ENCODE measurements at regions not wholly inside any gene's neighbourhood (a gene's known extent, or its start where the extent isn't known, plus 50 kb on each side); places are given as distances from the start of the nearest gene placed in this dataset.

GRCh38 chr14:85439696-85440328 lies 90.1 kb upstream of the FLRT2 start:
- Histone ChIP-seq H3K27ac (no peak overlapping the region), H3K9me3 (no peaks in the 10 kb centered on the region)
- in situ Hi-C loops (cut with MboI; ENCODE audit: low pct_ligation_motif_present in 1 of 4, low pct_unique_long_range_greater_than_20kb in 1 of 4, low sequenced_read_pairs in 3 of 4), result no loop called here

GRCh38 chr14:85441909-85442643 lies 87.9 kb upstream of the FLRT2 start:
- no peak overlapping the region for H3K4me3 ChIP-seq
- no peak for DNase-seq
- no peaks in the 10 kb centered on the region for H3K27me3 ChIP-seq
- no peaks in the 10 kb centered on the region for H3K4me1 ChIP-seq
- no peaks in the 10 kb centered on the region for H3K36me3 ChIP-seq
- 38 to 64% methylated on average over 2 of the region's 2 CpGs for WGBS, 2 donors (ENCODE audit: low coverage in 1 of 2)
- no peak overlapping the region for H3K27ac ChIP-seq
- H3K9me3 ChIP-seq, result no peaks in the 10 kb centered on the region
- intact Hi-C loops (cut with DNase I; ENCODE audit: low total_unique reads), result no loop called here
- no peak for TF ChIP-seq POLR2AphosphoS5 (IDR thresholded peaks at IDR 0.05)
- TF ChIP-seq EP300 (IDR thresholded peaks at IDR 0.05; ENCODE audit: low read depth), result no peak
- no peak for TF ChIP-seq POLR2A (IDR thresholded peaks at IDR 0.05)
- no peak for TF ChIP-seq CTCF (IDR thresholded peaks at IDR 0.05)
- in situ Hi-C loops (cut with MboI; ENCODE audit: low pct_ligation_motif_present in 1 of 4, low pct_unique_long_range_greater_than_20kb in 1 of 4, low sequenced_read_pairs in 3 of 4), result no loop called here

More at GRCh38 chr14:85439696-85440328, 90.1 kb upstream of the FLRT2 start:
- H3K4me1 ChIP-seq, result no peaks in the 10 kb centered on the region
- intact Hi-C loops (cut with DNase I; ENCODE audit: low total_unique reads), result no loop called here
- 60 to 70% methylated on average over 4 of the region's 4 CpGs for WGBS, 2 donors (ENCODE audit: low coverage in 1 of 2)
- no peaks in the 10 kb centered on the region for H3K27me3 ChIP-seq
- no peak for DNase-seq
- H3K36me3 ChIP-seq, result no peaks in the 10 kb centered on the region
- TF ChIP-seq POLR2AphosphoS5 (IDR thresholded peaks at IDR 0.05), result no peak
- no peak for TF ChIP-seq POLR2A (IDR thresholded peaks at IDR 0.05)
- TF ChIP-seq EP300 (IDR thresholded peaks at IDR 0.05; ENCODE audit: low read depth), result no peak
- TF ChIP-seq CTCF (IDR thresholded peaks at IDR 0.05), result no peak
- no peak overlapping the region for H3K4me3 ChIP-seq

- 57 to 74% methylated on average over 1 of the region's 1 CpG for whole genome bisulfite sequencing, 2 donors (ENCODE audit: low coverage in 1 of 2)
- no peak overlapping the region for H3K4me3 ChIP-seq
- no peaks in the 10 kb centered on the region for H3K4me1 ChIP-seq
- DNase-seq, result no peak
- H3K9me3 ChIP-seq, result no peaks in the 10 kb centered on the region
- in situ Hi-C loops (cut with MboI; ENCODE audit: low pct_ligation_motif_present in 1 of 4, low pct_unique_long_range_greater_than_20kb in 1 of 4, low sequenced_read_pairs in 3 of 4) (no loop called here), intact Hi-C loops (cut with DNase I; ENCODE audit: low total_unique reads) (no loop called here)
- no peak overlapping the region for H3K27ac ChIP-seq
- no peaks in the 10 kb centered on the region for H3K36me3 ChIP-seq
- H3K27me3 ChIP-seq, result no peaks in the 10 kb centered on the region
- TF ChIP-seq POLR2A (IDR thresholded peaks at IDR 0.05), result no peak
Measured at GRCh38 chr14:85442996-85443395, 86.9 kb upstream of the FLRT2 start.

GRCh38 chr14:85444635-85445034 lies 85.3 kb upstream of the FLRT2 start:
- in situ Hi-C loops (cut with MboI; ENCODE audit: low pct_ligation_motif_present in 1 of 4, low pct_unique_long_range_greater_than_20kb in 1 of 4, low sequenced_read_pairs in 3 of 4), result no loop called here
- TF ChIP-seq CTCF (IDR thresholded peaks at IDR 0.05) (no peak), EP300 (IDR thresholded peaks at IDR 0.05; ENCODE audit: low read depth) (no peak), POLR2AphosphoS5 (IDR thresholded peaks at IDR 0.05) (no peak), POLR2A (IDR thresholded peaks at IDR 0.05) (no peak)
- Histone ChIP-seq H3K36me3 (no peaks in the 10 kb centered on the region), H3K4me1 (no peaks in the 10 kb centered on the region), H3K27ac (no peak overlapping the region), H3K4me3 (no peak overlapping the region), H3K27me3 (no peaks in the 10 kb centered on the region), H3K9me3 (no peaks in the 10 kb centered on the region)
- intact Hi-C loops (cut with DNase I; ENCODE audit: low total_unique reads), result no loop called here
- no peak for DNase-seq
- 72 to 88% methylated on average over 1 to 3 of the region's 3 CpGs for WGBS, 2 donors (ENCODE audit: low coverage in 1 of 2)

All from transverse colon (tissue), 4 donors.